HL-60 (cell line): ENCODE measurements at regions not wholly inside any gene's neighbourhood (a gene's known extent, or its start where the extent isn't known, plus 50 kb on each side); places are given as distances from the start of the nearest gene placed in this dataset.

Source experiments
- CTCF ChIP-seq: IDR thresholded peaks from one replicate; pipeline ENCODE4 v1.5.1; 2011; ENCODE audit warnings: low read length, control low read depth, inconsistent platforms; ENCODE audit not compliant: insufficient read depth
- GABPA ChIP-seq: IDR thresholded peaks from 2 replicates; pipeline ENCODE4 v1.6.1; 2012; ENCODE audit warnings: low read depth
- POLR2AphosphoS5 ChIP-seq: IDR thresholded peaks from 2 replicates; pipeline ENCODE4 v1.6.1; 2012; ENCODE audit warnings: low read depth
- REST ChIP-seq: IDR thresholded peaks from 2 replicates; pipeline ENCODE4 v1.6.1; 2012; ENCODE audit warnings: low read depth; ENCODE audit not compliant: insufficient replicate concordance
- SPI1 ChIP-seq: IDR thresholded peaks from 2 replicates; pipeline ENCODE4 v1.6.1; 2012; ENCODE audit warnings: low read depth, mild to moderate bottlenecking, borderline replicate concordance

- TF ChIP-seq CTCF (no peak), POLR2AphosphoS5 (no peak), REST (no peak), SPI1 (no peak), GABPA (no peak)
Measured at GRCh38 chr20:22717466-22717865, 133.1 kb upstream of the FOXA2 start.
